Left ventricle myocardium superior (tissue), 1 donor: ENCODE measurements at regions not wholly inside any gene's neighbourhood (a gene's known extent, or its start where the extent isn't known, plus 50 kb on each side); places are given as distances from the start of the nearest gene placed in this dataset.
"Not testable (repeated sequence)": the region's sequence is repeated elsewhere in the genome, so short reads cannot be mapped to it uniquely, and the experiment has no call there.

Source experiments
- ATAC-seq: fragments of 200-7000 bp; cut with Tn5 transposase; one replicate; pipeline ENCODE4 v1.9.1; 2020; ENCODE audit warnings: mild to moderate bottlenecking, moderate library complexity
- DNase-seq: peaks from one replicate; pipeline ENCODE4 v3.0.0-alpha.2; 2020
- intact Hi-C: fragments of 100-400 bp; cut with micrococcal nuclease; formaldehyde crosslinking; loops from one replicate; pipeline ENCODE4 v1.11.0; 2022
- donor health status: DM: no; HTN: yes; CAD: no; lungs with severe emphysema.

GRCh38 chr15:96896766-96897165, 566.3 kb downstream of the NR2F2 start:
- intact Hi-C loops: no loop called here

GRCh38 chr15:96914081-96914480, 583.6 kb downstream of the NR2F2 start:
- intact Hi-C loops: no loop called here
- DNase-seq (no peak), ATAC-seq (no peak)

More at GRCh38 chr15:96896766-96897165, 566.3 kb downstream of the NR2F2 start:
- DNase-seq (no peak), ATAC-seq (no peak)

DNA sequence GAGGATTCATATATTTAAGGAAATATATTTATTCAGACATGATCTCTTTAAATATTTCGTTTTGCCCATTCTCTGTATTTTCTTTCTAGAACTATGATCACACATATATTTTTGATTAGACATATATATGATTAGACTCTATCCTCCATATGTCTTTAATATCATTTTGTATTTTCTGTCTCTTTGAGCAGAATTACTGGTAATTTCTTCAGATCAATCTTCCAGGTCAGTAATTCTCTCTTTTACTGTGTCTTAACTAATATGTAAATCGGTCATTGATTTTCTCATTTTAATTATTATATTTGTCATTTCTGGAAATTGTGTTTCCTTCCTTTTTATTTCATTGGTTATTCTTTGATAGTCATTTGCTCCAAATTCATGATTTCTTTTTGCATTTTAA, 586.2 kb downstream of the NR2F2 start:
- no peak for DNase-seq
- intact Hi-C loops: no loop called here
- no peak for ATAC-seq

- ATAC-seq (no peak), DNase-seq (no peak)
- intact Hi-C loops: no loop called here
Measured at GRCh38 chr15:96924570-96924969, 594.1 kb downstream of the NR2F2 start.

DNA sequence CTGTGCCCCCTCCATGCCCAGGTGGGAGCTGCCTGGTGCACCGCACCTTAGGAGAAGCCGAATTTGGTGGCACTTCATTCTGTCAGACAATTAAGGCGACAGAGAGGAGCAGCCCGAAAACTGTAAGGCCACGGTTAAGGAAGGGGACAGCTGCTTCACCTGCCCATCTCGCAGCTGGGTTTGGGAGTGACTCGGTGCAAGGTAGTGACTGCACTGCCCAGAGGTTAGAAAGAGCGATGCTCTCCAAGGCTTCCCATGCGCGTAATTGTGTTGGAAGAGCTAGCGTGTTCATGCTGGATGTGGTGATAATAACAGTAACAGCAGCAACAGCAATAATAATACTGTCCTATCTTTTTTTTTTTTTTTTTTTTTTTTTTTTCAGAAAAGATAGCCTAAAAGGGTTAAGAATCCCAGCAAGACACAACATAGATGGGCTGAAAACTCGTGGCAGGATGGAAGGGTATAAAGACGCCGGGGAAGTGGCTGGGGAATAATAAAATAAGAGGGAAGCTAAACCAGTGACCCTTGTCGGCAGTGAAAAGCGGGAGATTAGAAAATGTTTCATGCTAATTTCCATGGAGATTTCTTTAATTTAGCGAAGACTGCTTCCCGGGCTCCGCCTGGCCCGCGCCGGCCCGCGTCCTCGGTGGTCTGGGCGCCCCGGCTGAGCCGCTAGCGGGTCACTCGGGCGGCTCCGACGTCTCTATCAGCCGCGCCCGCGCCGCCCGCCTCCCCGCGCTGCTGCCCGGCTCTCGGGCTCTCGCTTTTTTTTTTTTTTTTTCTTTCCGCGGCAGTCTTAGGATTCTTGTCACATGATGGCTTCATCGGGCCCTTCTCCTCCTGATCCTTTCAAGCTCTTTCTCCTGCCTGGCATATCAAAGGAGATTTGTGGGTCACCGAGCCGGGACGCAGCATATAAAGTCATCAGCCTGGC, 617.1 kb downstream of the NR2F2 start:
- no peak for ATAC-seq
- DNase-seq: no peak
- intact Hi-C loops: no loop called here

GRCh38 chr15:96948981-96949380, 618.5 kb downstream of the NR2F2 start:
- intact Hi-C loops: no loop called here
- ATAC-seq (no peak), DNase-seq (no peak)

GRCh38 chr15:96958721-96959120, 628.2 kb downstream of the NR2F2 start:
- intact Hi-C loops: no loop called here
- DNase-seq: no peak
- ATAC-seq: no peak

DNA sequence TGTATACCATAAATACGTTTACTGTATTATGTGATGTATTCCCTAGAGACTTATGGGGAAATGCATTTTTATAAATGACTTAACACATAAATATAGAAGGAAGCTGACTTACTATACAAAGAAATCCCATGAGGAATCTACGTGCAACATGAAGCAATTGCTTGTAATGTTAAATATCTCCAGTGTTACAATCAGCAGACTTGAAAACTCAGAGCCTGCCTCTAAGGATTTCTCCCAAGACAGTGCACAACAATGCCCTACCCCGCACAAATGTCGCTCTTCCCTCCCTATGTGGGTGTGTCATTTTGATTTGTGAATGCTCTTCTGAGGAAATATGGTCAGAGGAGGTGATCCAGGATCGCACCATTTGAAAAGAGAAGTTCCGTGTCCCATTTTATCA, 629.0 kb downstream of the NR2F2 start:
- DNase-seq (no peak), ATAC-seq (no peak)
- intact Hi-C loops: no loop called here

DNA sequence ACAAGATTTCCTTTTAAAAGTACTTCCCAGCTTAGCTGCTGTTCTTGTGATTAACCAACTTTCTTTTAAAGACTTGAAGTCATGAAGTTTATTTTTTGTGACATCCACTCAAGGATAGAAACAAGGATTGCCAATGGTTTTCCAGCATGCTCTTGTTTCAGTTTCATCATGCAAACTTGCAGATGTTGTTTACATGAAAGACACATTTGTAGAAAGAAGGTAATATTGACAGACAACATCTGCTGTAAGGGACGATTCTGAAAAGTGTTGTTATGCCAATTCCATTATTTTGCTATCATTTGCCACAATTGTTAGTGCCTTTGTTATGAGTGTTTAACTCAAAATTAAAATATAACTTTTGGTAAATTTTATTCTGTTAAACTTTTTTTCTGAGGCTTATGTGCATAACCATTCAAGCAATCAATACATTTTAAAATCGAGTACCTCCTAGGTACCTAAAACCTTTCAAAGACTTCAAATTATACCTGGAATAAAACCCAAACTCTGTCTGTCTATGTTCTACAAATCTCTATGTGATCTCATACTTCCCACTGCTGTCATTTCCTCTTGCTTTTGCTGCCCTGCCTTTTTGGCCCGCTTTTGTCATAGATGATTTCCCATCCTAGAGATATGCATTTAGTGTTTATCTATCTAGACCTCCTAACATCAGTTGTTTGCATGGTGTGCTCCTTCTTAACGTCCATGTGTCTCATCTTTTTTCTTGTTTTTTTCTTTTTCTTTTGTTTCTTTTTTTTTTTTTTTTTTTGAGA, 630.4 kb downstream of the NR2F2 start:
- ATAC-seq (no peak), DNase-seq (no peak)
- intact Hi-C loops: no loop called here

- DNase-seq (no peak), ATAC-seq (no peak)
- intact Hi-C loops: no loop called here
Measured at GRCh38 chr15:96966554-96966953, 636.1 kb downstream of the NR2F2 start.

DNA sequence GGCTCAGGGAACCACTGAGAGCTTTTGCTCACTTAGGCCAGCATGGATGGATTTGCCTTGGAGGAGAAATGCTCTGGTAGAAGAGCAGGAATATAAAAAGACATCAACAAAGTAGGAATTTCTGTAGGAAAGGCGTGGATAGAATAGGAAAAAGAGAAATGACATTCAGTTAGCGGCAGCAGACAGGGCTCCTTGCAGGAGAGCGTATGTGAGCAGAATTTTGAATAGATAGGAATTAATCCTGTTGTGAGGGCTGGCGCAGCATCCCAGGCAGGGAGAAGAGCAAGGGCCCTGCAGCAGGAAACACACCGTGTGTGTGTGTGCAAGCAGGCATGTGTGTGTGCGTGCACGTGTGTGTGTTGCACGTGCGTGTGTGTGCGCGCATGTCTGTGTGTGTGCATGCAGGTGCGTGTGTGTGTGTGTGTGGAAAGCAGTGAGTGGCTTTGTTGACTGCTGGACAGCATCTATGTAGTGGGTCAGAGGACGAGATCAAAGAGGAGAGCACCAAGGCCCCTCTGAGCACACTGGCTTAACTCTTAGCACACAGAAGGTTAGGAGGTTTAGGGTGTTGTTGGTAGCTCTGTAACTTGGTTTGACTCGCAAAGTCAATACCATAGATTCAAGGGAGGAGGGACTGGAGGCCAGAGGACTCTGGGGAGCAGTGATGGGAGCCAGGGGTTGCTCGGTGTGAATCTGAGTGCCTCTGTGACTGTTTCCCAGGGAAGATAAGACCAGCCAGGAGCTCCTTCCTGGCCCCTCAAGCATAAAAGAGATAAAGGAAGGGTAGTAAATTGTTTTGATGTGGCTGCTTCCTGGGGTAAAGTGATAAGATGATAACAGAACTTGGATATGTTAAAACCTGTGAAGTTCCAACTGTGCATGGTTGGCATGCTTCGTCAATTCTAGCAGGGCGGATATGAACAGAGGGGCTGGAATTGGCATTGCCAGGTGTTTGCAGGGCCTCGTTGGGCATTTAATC, 639.5 kb downstream of the NR2F2 start:
- no peak for ATAC-seq
- intact Hi-C loops: no loop called here
- DNase-seq: no peak

DNA sequence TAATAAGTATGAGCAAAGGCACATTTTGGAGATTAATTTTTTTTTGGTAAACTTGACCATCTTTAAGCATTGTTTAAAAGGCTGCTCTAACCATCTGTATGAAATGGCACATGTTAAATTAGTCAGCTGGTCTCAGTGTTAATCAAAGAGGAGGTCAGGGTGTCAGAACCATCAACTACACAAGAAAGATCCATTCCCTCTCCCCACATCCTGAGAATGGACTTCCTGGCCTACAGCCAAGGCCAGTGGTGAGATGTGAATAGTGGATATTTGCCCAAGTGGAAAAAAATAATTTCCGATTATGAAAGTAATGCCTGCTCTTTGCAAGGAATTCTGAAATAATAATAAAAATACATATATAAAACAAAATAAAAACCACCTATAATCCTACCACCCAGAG, 641.7 kb downstream of the NR2F2 start:
- intact Hi-C loops: no loop called here
- ATAC-seq (no peak), DNase-seq (no peak)

DNA sequence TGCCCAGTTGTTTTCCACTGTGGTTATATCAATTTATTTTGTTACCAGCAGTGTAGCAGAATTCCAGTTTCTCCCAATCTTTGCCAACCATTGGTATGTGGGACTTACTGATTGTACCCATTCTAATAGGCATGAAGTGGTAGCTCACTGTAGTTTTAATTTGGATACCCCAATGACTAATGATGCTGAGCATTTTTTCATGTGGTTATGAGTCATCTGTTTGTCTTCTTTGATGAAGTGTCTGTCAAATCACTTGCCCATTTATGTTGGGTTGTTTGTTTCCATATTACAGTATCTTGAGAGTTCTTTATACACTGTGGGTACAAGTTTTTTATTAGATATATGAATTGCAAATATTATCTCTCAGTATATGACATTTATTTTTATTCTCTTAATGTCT, 644.3 kb downstream of the NR2F2 start:
- ATAC-seq (no peak), DNase-seq (no peak)
- intact Hi-C loops: no loop called here

GRCh38 chr15:96977886-96978285, 647.4 kb downstream of the NR2F2 start:
- ATAC-seq: no peak
- no peak for DNase-seq
- intact Hi-C loops: no loop called here

GRCh38 chr15:96978937-96979473, 648.5 kb downstream of the NR2F2 start:
- intact Hi-C loops: no loop called here
- no peak for DNase-seq
- ATAC-seq: no peak

DNA sequence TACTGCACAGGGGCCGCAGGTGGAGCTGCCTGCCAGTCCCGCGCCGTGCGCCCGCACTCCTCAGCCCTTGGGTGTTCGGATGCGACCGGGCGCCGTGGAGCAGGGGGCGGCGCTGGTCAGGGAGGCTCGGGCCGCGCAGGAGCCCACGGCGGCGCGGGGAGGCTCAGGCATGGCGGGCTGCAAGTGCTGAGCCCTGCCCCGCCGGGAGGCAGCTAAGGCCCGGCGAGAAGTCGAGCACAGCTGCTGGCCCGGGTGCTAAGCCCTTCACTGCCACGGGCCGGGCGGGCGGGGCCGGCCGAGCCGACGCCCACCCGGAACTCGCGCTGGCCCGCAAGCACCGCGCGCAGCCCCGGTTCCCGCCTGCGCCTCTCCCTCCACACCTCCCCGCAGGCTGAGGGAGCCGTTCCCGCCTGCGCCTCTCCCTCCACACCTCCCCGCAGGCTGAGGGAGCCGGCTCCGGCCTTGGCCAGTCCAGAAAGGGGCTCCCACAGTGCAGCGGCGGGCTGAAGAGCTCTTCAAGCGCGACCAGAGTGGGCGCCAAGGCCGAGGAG, 653.7 kb downstream of the NR2F2 start:
- DNase-seq, ATAC-seq, intact Hi-C loops: not testable (repeated sequence)

DNA sequence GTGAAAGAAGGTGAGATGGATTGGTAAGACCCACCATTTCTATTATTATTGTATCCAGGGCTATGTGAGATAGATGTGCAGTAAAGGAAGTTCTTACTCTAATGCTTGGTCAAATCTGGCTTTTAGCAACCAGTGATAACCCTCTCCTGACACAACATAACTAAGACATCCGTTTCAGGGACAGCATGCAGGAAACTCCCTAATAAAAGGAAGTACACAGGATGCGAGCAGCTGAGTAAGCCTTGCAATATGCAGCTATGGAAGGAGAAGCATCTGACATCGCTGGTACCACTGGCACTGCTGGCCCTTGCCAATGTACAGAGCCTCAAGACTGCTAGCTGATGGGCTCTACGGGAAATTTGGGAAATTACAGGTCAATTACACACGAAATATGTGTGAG, 662.3 kb downstream of the NR2F2 start:
- no peak for ATAC-seq
- no peak for DNase-seq
- intact Hi-C loops: no loop called here

DNA sequence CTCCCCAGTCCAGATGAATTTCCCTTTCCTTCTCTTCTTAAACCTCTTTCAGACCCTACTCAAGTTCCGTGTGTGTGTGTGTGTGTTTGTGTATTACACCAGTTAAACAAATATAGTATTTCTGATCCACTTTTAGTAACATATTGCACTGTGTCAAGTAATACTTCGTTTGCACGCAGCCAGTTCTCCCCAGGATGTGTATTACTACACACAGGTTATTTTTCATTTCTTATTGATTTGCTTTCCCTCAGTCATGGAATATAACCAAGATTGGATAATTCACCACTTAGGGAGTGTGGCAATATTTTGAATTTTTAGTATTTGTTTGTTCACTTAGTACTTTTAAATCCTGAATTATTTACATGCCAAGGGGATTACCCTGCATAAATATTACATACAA, 667.0 kb downstream of the NR2F2 start:
- intact Hi-C loops: no loop called here
- ATAC-seq (no peak), DNase-seq (no peak)

DNA sequence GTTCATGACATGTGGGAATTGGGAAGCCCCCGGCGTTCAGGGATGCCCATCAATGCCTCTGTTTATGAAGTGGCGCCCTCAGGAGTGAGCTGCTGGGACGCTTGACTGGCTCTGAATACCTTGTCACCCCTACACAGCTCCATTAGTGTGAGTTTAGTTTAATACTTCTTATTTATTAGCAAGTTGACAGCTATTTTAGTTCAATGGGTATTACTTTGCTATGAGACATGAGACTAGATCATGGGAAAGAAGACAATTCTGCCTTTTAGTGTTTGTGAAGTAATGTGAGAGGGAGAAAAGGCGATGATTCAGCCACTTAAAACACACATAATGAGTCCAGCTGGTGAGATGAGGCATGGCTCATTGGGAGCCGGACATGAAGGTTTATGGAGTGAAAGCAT, 678.5 kb downstream of the NR2F2 start:
- no peak for DNase-seq
- intact Hi-C loops: no loop called here
- no peak for ATAC-seq
